GM21390 (cell line): ENCODE measurements at regions not wholly inside any gene's neighbourhood (a gene's known extent, or its start where the extent isn't known, plus 50 kb on each side); places are given as distances from the start of the nearest gene placed in this dataset.
A peak's percentile ranks its signal among the peaks of the same experiment; 100 is the strongest.
"Not testable (repeated sequence)": the region's sequence is repeated elsewhere in the genome, so short reads cannot be mapped to it uniquely, and the experiment has no call there.

Experiments
- ATAC-seq: cut with Tn5 transposase; IDR thresholded peaks from one replicate; pipeline ENCODE4 v1.9.1; 2021; ENCODE audit not compliant: unreplicated experiment

- no peak for ATAC-seq
These were observed 602.8 kb downstream of the KCNT2 start for GRCh38 chr1:196005426-196005825.

DNA sequence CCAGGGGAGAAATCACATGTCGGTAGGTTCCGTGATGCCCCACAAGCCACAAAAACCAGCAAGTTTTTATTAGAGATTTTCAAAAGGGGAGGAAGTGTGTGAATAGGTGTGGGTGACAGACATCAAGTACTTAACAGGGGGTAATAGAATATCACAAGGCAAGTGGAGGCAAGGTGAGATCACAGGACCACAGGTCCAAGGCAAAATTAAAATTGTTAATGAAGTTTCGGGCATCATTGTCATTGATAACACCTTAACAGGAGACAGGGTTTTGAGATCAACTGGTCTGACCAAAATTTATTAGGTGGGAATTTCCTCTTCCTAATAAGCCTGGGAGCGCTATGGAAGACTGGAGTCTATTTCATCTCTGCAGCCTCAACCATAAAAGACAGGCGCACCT is 603.9 kb downstream of the KCNT2 start:
- not testable (repeated sequence) for ATAC-seq

DNA sequence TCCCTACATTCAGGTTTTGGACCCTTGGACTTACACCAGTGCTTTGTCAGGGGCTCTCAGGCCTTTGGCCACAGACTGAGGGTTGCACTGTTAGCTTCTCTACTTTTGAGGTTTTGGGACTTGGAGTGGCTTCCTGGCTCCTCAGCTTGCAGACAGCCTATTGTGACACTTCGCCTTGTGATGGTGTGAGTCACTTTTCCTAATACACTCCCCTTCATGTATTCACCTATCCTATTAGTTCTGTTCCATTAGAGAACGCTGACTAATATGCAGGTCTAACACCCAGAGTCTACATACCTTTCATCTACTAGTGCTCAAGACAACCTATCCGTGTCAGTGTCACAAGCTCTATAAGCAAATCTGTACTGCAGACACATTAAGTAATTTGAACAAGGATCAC is 605.3 kb downstream of the KCNT2 start:
- no peak for ATAC-seq

- not testable (repeated sequence) for ATAC-seq
These were observed 605.9 kb downstream of the KCNT2 start for GRCh38 chr1:196002296-196002695.

DNA sequence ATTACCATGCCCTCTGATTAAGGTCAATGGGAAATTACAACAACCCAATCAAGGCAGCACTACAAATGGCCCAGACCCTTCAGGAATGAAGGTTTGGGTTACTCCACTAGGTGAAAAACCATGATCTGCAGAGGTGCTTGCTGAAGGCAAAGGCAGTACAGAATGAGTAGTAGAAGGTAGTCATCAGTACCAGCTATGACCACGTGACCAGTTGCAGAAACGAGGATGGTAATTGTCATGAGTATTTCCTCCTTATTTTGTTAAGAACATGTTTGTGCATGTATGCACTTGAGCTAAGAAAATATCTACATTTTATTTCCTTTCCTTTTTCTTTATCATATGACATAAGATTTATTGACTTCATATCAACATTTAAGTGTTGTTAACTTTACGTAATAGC is 607.1 kb downstream of the KCNT2 start:
- no peak for ATAC-seq

- no peak for ATAC-seq
These were observed 609.2 kb downstream of the KCNT2 start for GRCh38 chr1:195999022-195999421.

- no peak for ATAC-seq
These were observed 626.6 kb downstream of the KCNT2 start for GRCh38 chr1:195981448-195982139.

GRCh38 chr1:195979646-195980045 is 628.6 kb downstream of the KCNT2 start:
- ATAC-seq: no peak

DNA sequence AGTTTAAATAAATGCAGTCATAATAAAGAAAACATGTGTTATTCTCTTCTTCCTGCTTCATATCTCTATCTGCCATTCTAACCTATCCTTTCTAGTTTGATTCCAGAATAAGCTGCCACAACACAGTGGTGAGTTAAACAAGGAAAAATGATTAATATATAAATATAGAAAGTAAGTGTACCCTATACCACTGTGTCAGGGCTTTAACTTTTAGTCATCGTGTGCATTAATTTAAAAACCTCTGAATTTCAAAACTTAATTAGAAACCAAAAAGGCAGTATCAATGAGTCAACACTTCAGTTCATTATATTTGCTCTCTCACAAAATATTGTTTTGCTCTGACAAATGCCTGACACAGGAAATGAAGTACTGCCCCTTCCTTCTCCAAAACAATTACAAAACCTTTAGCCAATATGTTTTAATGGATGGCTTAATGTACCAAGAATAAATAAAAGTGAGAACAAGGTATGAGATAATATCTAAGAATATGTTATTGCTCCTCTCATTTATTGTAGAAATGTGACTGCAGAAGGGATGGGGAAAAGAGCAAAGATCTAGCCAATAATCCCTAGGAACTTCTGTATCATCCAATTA is 634.8 kb downstream of the KCNT2 start:
- no peak for ATAC-seq

DNA sequence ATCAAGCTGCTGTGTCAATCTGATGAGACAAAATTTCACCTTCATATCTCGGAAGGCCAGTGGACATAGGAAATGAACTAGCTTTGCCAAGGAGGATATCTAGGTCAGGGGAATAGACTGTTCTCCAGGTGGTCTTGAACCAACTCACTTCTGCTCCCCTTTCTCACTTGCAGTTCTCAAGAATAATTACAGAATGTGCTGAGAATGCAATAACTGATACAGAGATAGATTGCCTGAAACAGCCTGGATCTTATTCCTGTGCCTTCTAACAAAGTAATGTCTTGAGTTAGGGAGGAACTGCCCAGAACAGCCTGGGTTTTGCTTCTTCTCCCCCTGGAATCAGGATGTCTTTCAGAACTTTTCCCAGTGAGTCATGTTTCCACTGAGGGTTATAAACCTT is 636.7 kb downstream of the KCNT2 start:
- ATAC-seq: no peak

DNA sequence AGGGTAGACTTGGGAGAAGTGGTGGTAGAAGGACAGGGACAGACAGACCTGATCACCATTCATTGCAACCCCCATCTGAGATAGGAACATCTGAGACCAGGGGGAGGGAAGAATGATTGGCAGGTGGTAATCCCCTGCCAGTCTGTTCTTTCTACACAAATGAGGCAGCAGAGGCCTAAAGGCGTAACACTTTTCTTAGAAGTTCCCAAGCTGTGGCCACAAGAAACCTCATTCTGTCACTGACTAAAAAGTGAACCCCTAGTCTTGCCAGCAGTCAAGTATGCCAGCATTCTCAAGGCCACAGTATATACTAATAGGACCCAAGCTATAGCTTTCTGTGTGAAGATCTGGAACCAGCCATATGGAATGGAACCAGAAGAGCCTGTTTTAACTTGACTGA is 638.0 kb downstream of the KCNT2 start:
- ATAC-seq: no peak

DNA sequence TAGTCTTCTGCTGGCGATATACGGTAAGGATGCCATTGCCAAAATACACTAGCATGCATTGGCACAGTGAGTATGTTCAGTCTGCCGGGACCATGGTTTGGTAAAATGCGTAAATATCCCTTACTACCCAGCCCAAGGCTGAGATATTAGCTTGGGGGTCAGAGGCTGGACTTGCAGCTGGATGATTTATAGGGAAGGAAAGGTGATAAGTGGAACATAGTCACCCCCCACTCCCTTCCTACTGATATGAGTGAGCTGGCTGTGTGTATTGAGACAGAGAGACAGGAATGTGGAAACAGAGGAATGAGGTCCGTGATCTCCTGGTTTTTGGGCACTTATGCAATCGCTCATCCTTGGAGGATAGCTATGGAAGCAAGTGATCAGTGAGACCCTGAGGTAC is 642.8 kb downstream of the KCNT2 start:
- ATAC-seq: no peak

GRCh38 chr1:195965036-195965435 is 643.2 kb downstream of the KCNT2 start:
- no peak for ATAC-seq

GRCh38 chr1:195964516-195964915 is 643.7 kb downstream of the KCNT2 start:
- ATAC-seq: no peak

DNA sequence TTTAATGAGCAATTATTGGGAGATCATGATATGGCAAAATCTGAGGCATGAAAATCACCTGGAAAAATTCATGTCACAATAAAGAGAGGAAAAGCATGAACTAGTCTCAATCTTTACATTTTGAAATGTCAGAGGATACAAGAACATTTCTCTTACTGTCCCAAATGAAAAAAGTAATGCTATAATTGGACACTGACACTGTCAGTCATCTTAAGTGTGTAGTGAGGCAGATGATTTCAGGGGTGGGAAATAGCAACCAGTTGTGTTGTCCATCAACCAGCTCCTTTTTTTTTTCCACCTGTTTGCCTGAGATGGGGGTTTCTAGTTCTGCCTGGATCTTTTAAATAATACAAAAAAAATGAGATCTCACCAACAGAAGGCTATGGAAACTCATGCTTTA is 646.2 kb downstream of the KCNT2 start:
- ATAC-seq: no peak

GRCh38 chr1:195960580-195960979 is 647.7 kb downstream of the KCNT2 start:
- ATAC-seq: no peak

- ATAC-seq: no peak
These were observed 650.1 kb downstream of the KCNT2 start for GRCh38 chr1:195958131-195958530.

GRCh38 chr1:195956845-195957244 is 651.4 kb downstream of the KCNT2 start:
- ATAC-seq: no peak

GRCh38 chr1:195954848-195955247 is 653.4 kb downstream of the KCNT2 start:
- ATAC-seq: no peak

GRCh38 chr1:195951313-195951712 is 656.9 kb downstream of the KCNT2 start:
- ATAC-seq: no peak

- ATAC-seq: no peak
These were observed 659.9 kb downstream of the KCNT2 start for GRCh38 chr1:195948123-195948895.

GRCh38 chr1:195946500-195946899 is 661.7 kb downstream of the KCNT2 start:
- peak; percentile 41 for ATAC-seq
